Ovary (tissue), 7 donors: ENCODE measurements at regions not wholly inside any gene's neighbourhood (a gene's known extent, or its start where the extent isn't known, plus 50 kb on each side); places are given as distances from the start of the nearest gene placed in this dataset.

Experiments used
- DNase-seq, 5 donors: peaks; one replicate each; pipeline ENCODE4 v3.0.0-alpha.2; 2019 to 2020
- H3K27ac ChIP-seq, 2 donors: fragments of 200-600 bp; one replicate each; pipeline versions ENCODE4 v1.5.1 to v1.8.0; 2019 to 2022
- H3K27me3 ChIP-seq: fragments of 200-600 bp; one replicate; pipeline ENCODE4 v1.8.0; 2022
- H3K36me3 ChIP-seq: fragments of 200-600 bp; sonication (generic); one replicate; pipeline ENCODE4 v1.5.1; 2019
- H3K4me1 ChIP-seq: one replicate; pipeline ENCODE4 v1.8.1; 2013; ENCODE audit warnings: mild to moderate bottlenecking, moderate library complexity; ENCODE audit not compliant: insufficient read depth
- H3K4me3 ChIP-seq: fragments of 200-600 bp; sonication (generic); one replicate; pipeline ENCODE4 v1.5.1; 2017
- H3K9me3 ChIP-seq, 2 donors: fragments of 200-600 bp in 1 of 2; sonication (generic) in 1 of 2; one replicate each; pipeline versions ENCODE4 v1.5.1 to v1.8.1; 2013 to 2019; ENCODE audit warnings: mild to moderate bottlenecking in 1 of 2, moderate library complexity in 1 of 2
- CTCF ChIP-seq, 3 donors: fragments of 450-650 bp in 2 of 3; fragments of 200-600 bp in 1 of 3; IDR thresholded peaks; one replicate each; pipeline versions ENCODE4 v1.5.1 to v1.8.0; 2016 to 2022; ENCODE audit warnings: antibody characterized with exemption in 3 of 3, mild to moderate bottlenecking in 1 of 3
- EP300 ChIP-seq: sonication (generic); formaldehyde crosslinking; IDR thresholded peaks from one replicate; pipeline ENCODE4 v1.6.1; 2017; ENCODE audit warnings: antibody characterized with exemption
- POLR2A ChIP-seq: fragments of 450-650 bp; IDR thresholded peaks from one replicate; pipeline ENCODE4 v1.6.1; 2017; ENCODE audit warnings: antibody characterized with exemption, mild to moderate bottlenecking, moderate library complexity
- WGBS, 3 donors: extraction: QIAGEN DNeasy Blood & Tissue Kit in 1 of 3; methylation state at CpG; one replicate each; pipeline versions ENCODE4 v1.1.5 to v1.1.7; 2013 to 2017; 5-methylcytosine and 5-hydroxymethylcytosine counted together
- intact Hi-C, 4 donors: fragments of 100-400 bp; cut with DNase I; formaldehyde crosslinking; loops; one replicate each; pipeline versions ENCODE4 v1.11.0 to v1.15.1; 2022 to 2023
- donor health status: DM: no; HTN: no; CAD: no; lungs with moderate emphysema.
- donor health status: DM: no; HTN: no; CAD: no.
- donor health status: Bipolar disorder and iron deficiency.
- donor health status: DM: no; HTN: no; CAD: no.
- donor health status: DM: yes; HTN: yes; CAD: no.

GRCh38 chr7:46814516-46815250, 767.2 kb downstream of the TNS3 start:
- Histone ChIP-seq H3K27me3 (no peaks in the 10 kb centered on the region), H3K27ac (no peak overlapping the region), H3K9me3 (no peaks in the 10 kb centered on the region), H3K36me3 (no peaks in the 10 kb centered on the region), H3K4me3 (no peak overlapping the region), H3K4me1 (no peaks in the 10 kb centered on the region)
- TF ChIP-seq POLR2A (no peak), EP300 (no peak), CTCF (IDR thresholded peaks at IDR 0.05) (no peak)
- WGBS, 3 donors: 88 to 90% (median 90%) methylated on average over 4 of the region's 4 CpGs
- intact Hi-C loops: no loop called here
- no peak for DNase-seq

- TF ChIP-seq POLR2A: no peak
- no peak for TF ChIP-seq EP300
- TF ChIP-seq CTCF (IDR thresholded peaks at IDR 0.05): no peak
- 57 to 65% (median 57%) methylated on average over 7 of the region's 7 CpGs for WGBS, 3 donors
- H3K4me3 ChIP-seq: no peak overlapping the region
- H3K9me3 ChIP-seq: no peaks in the 10 kb centered on the region
- no peaks in the 10 kb centered on the region for H3K27me3 ChIP-seq
- H3K4me1 ChIP-seq: no peaks in the 10 kb centered on the region
- H3K27ac ChIP-seq: no peak overlapping the region
- intact Hi-C loops: no loop called here
- H3K36me3 ChIP-seq: no peaks in the 10 kb centered on the region
- no peak for DNase-seq
Measured at GRCh38 chr7:46812101-46812675, 769.7 kb downstream of the TNS3 start.

GRCh38 chr7:46811529-46811928, 770.4 kb downstream of the TNS3 start:
- intact Hi-C loops: no loop called here
- Histone ChIP-seq H3K4me1 (no peaks in the 10 kb centered on the region), H3K36me3 (no peaks in the 10 kb centered on the region), H3K9me3 (no peaks in the 10 kb centered on the region), H3K27me3 (no peaks in the 10 kb centered on the region), H3K4me3 (no peak overlapping the region), H3K27ac (no peak overlapping the region)
- WGBS, 3 donors: 6 to 15% (median 11%) methylated on average over 4 of the region's 4 CpGs
- DNase-seq: peak; percentile 30 to 67 (median 49)
- TF ChIP-seq CTCF (IDR thresholded peaks at IDR 0.05) (no peak), POLR2A (no peak), EP300 (no peak)

- no peaks in the 10 kb centered on the region for H3K27me3 ChIP-seq
- WGBS, 3 donors: 67 to 80% (median 74%) methylated on average over 4 of the region's 4 CpGs
- TF ChIP-seq POLR2A (no peak), EP300 (no peak), CTCF (IDR thresholded peaks at IDR 0.05) (no peak)
- no peaks in the 10 kb centered on the region for H3K9me3 ChIP-seq
- no peak overlapping the region for H3K27ac ChIP-seq
- H3K36me3 ChIP-seq: no peaks in the 10 kb centered on the region
- no peak for DNase-seq
- H3K4me3 ChIP-seq: no peak overlapping the region
- intact Hi-C loops: no loop called here
- H3K4me1 ChIP-seq: no peaks in the 10 kb centered on the region
Measured at GRCh38 chr7:46810986-46811385, 770.9 kb downstream of the TNS3 start.
